ENCODE measurements at regions not wholly inside any gene's neighbourhood (a gene's known extent, or its start where the extent isn't known, plus 50 kb on each side); places are given as distances from the start of the nearest gene placed in this dataset.

DNA sequence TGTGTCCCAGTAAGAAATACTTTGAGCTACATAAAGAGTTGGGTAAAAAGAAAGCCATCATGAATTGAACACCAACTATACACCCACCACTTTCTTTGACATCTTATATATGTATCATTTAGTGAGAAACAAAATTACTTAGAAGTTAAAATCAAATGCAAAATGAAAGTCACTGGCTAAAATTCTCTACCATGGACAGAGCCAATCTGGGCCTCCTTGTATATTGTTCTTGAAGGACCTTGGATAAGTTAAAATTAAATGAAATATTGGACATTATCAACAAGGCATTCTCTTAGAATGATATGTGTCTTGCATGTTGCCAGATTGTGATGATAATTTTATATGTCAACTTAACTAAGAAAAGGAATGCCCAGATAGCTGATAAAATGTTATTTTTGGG, 64.2 kb upstream of the CHL1 start:
- no peak for DNase-seq (ENCODE audit: low read depth)
- TF ChIP-seq, protein P1, sequence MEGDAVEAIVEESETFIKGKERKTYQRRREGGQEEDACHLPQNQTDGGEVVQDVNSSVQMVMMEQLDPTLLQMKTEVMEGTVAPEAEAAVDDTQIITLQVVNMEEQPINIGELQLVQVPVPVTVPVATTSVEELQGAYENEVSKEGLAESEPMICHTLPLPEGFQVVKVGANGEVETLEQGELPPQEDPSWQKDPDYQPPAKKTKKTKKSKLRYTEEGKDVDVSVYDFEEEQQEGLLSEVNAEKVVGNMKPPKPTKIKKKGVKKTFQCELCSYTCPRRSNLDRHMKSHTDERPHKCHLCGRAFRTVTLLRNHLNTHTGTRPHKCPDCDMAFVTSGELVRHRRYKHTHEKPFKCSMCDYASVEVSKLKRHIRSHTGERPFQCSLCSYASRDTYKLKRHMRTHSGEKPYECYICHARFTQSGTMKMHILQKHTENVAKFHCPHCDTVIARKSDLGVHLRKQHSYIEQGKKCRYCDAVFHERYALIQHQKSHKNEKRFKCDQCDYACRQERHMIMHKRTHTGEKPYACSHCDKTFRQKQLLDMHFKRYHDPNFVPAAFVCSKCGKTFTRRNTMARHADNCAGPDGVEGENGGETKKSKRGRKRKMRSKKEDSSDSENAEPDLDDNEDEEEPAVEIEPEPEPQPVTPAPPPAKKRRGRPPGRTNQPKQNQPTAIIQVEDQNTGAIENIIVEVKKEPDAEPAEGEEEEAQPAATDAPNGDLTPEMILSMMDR (IDR thresholded peaks at IDR 0.05; ENCODE audit: insufficient read depth, low read depth, low read length), result no peak
- H3K4me3 ChIP-seq (ENCODE audit: low read depth, low read length), result no peak overlapping the region

DNA sequence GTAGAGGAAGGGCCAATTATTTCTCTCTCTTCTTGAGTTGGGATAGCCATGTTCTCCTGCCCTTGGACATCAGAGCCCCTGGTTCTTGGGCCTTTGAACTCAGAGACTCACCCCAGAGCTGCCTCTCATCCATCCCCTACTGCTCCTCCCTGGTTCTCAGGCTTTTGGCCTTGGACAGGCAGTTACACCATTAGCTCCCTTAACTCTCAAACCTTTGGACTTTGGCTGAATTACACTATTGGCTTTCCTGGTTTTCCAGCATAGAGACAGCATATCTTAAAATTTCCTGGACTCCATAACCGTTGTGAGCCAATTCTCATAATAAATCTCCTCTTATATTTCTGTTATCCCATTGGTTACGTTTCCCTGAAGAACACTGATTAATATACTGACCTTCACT, 63.7 kb upstream of the CHL1 start:
- TF ChIP-seq, protein P1 (IDR thresholded peaks at IDR 0.05; ENCODE audit: insufficient read depth, low read depth, low read length), result no peak
- DNase-seq (ENCODE audit: low read depth), result no peak
- no peak overlapping the region for H3K4me3 ChIP-seq (ENCODE audit: low read depth, low read length)

GRCh38 chr3:140748-141330, 55.7 kb upstream of the CHL1 start:
- no peak for DNase-seq (ENCODE audit: low read depth)
- TF ChIP-seq, protein P1 (IDR thresholded peaks at IDR 0.05; ENCODE audit: insufficient read depth, low read depth, low read length), result no peak
- H3K4me3 ChIP-seq (ENCODE audit: low read depth, low read length), result no peak overlapping the region

All from fibroblast of villous mesenchyme (primary cell).